GM12864 (cell line): ENCODE measurements at regions not wholly inside any gene's neighbourhood (a gene's known extent, or its start where the extent isn't known, plus 50 kb on each side); places are given as distances from the start of the nearest gene placed in this dataset.

Source experiments
- DNase-seq: peaks from one replicate; pipeline ENCODE4 v3.0.0-alpha.2; 2011; ENCODE audit warnings: low read depth
- H3K4me3 ChIP-seq: 2 replicates; pipeline ENCODE4 v1.5.1; 2011; ENCODE audit warnings: mild to moderate bottlenecking, low read depth, low read length, control low read depth
- TF ChIP-seq, protein P1 (sequence below): IDR thresholded peaks from 2 replicates; pipeline ENCODE4 v1.5.1; 2011; ENCODE audit warnings: low read depth, mild to moderate bottlenecking, moderate library complexity, low read length, control low read depth, inconsistent platforms; ENCODE audit errors: missing control alignments

GRCh38 chr2:7620255-7620654, 703.0 kb downstream of the RNF144A start:
- DNase-seq = no peak
- TF ChIP-seq, protein P1, sequence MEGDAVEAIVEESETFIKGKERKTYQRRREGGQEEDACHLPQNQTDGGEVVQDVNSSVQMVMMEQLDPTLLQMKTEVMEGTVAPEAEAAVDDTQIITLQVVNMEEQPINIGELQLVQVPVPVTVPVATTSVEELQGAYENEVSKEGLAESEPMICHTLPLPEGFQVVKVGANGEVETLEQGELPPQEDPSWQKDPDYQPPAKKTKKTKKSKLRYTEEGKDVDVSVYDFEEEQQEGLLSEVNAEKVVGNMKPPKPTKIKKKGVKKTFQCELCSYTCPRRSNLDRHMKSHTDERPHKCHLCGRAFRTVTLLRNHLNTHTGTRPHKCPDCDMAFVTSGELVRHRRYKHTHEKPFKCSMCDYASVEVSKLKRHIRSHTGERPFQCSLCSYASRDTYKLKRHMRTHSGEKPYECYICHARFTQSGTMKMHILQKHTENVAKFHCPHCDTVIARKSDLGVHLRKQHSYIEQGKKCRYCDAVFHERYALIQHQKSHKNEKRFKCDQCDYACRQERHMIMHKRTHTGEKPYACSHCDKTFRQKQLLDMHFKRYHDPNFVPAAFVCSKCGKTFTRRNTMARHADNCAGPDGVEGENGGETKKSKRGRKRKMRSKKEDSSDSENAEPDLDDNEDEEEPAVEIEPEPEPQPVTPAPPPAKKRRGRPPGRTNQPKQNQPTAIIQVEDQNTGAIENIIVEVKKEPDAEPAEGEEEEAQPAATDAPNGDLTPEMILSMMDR = no peak
- H3K4me3 ChIP-seq = no peak overlapping the region

GRCh38 chr2:7621018-7621814, 704.0 kb downstream of the RNF144A start:
- TF ChIP-seq, protein P1 = no peak
- DNase-seq = no peak
- H3K4me3 ChIP-seq = no peak overlapping the region

DNA sequence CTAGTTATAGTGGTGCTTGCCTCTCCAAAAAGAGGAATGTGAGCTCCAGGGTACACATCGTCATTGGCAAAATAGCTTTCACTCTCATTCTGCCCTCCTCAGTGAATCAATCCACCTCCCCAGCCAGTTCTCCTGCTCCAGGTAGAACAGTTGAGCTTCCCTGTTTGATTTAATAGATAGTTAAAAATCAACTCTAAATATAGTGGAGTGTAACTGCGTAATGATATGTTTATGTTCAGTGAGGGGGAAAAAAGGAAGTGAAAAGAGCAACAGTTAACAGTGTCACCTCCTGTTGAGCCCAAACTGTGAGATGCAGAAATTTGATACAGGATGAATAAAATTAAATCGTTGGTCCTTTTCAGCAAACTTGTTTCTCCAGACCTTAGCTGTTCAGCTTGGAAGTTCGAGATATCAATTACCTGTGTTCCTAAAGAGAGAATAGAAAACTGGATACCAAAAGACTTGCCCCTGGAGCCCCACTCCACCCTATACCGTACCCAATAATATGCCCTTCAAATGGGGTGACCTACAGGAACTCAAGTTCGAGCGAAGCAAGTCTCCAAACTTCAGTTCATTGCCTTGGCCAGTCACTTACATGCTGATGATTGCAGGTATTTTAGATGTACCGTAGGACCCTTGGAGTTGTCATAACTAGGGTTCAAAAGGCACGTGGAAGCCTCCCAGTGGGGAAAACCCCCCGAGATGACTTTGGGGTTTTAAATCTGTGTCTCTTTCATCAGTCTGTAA, 708.4 kb downstream of the RNF144A start:
- TF ChIP-seq, protein P1 = no peak
- DNase-seq = no peak
- no peak overlapping the region for H3K4me3 ChIP-seq

GRCh38 chr2:7626139-7626537, 708.9 kb downstream of the RNF144A start:
- TF ChIP-seq, protein P1 = no peak
- H3K4me3 ChIP-seq = no peak overlapping the region
- DNase-seq = no peak

- TF ChIP-seq, protein P1 = no peak
- no peak overlapping the region for H3K4me3 ChIP-seq
- DNase-seq = no peak
Observed at GRCh38 chr2:7627583-7627982, 710.4 kb downstream of the RNF144A start.

GRCh38 chr2:7632420-7632819, 715.2 kb downstream of the RNF144A start:
- TF ChIP-seq, protein P1 = no peak
- DNase-seq = no peak
- no peak overlapping the region for H3K4me3 ChIP-seq
